NCI-H226 (cell line): ENCODE measurements at regions not wholly inside any gene's neighbourhood (a gene's known extent, or its start where the extent isn't known, plus 50 kb on each side); places are given as distances from the start of the nearest gene placed in this dataset.
"Not testable (repeated sequence)": the region's sequence is repeated elsewhere in the genome, so short reads cannot be mapped to it uniquely, and the experiment has no call there.

Experiments used
- DNase-seq: peaks from one replicate; pipeline ENCODE4 v3.0.0-alpha.2; 2015

DNA sequence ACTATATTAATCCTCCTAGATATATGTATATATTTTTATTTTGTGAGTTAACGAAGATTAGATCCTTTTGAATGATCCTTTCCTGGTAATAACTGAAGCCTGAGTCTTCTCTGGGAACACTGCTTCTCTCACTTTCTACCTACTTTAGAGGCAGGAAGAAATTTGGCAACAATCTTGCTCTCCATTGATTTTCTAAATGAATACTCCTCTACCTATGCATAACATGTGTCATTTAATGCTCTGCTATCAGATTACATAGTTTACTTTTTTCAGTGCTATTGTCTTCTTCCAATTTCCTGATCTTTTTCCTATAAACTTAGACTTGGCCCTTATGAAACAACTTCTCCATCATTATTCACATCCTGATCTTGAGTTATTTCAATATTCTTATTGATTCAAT, 60.4 kb upstream of the PDHA2 start:
- no peak for DNase-seq

DNA sequence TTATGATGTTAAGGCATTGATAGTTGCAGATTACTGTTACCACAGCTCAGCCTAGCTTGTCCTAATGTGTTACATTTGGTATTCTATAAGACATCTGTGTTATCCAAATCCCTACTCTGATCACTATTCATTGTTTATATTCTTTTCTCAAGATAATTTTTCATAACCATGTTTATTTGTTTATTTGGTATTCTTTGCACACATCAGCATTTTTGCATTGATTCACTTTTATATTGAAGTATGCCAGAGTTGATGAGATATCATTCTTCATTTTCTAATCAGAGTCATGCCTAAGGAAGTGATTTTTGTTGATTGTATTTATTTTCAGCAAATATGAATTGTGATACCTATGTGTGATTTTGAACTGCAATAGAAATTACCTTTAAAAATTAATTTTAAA, 61.2 kb upstream of the PDHA2 start:
- DNase-seq: no peak

DNA sequence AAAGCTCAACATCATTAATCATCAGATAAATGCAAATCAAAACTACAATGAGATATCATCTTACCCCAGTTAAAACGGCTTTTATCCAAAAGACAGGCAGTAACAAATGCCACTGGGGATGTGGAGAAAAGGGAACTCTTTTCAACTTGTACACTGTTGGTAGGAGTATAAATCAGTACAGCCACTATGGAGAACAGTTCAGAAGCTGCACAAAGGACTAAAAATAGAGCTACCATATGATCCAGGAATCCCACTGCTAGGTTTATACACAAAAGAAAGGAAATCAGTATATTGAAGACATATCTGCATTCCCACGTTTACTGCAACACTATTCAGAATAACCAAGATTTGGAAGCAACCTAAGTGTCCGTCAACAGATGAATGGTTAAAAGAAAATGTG, 69.3 kb upstream of the PDHA2 start:
- DNase-seq: not testable (repeated sequence)

DNA sequence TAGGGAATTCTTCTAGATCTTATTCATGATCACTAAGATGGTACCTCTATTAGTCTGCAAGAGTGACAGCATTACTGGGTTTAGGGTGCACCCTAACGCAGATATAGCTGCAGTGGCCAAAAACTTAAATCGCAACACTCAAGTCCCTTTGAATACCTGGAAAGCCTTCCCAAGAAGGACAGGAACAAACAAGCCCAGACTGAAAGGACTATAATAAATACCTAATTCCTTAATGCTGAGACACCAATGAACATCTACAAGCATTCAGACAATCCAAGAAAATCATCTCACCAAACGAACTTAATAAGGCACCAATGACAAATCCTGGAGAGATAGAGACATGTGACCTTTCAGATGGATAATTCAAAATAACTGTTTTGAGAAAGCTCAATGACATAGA, 74.9 kb upstream of the PDHA2 start:
- DNase-seq: no peak

DNA sequence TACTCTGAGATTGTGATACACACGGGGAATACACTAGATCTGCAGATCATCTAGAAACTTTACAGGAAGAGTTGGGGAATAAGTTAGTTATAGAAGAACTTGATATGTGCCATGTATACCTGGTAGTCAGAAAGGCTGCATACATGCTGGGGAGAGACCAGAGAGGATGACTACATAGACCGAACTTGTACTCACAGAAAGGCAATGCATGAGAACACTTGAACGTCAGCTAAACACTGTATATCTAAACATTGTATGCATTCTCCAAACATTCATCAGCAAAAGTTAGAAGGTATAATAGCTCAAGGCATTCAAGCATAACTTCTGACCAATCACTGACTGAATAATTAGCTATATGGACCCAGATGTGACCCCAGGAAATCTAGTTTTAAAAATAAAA, 78.0 kb upstream of the PDHA2 start:
- DNase-seq: peak; percentile 7

DNA sequence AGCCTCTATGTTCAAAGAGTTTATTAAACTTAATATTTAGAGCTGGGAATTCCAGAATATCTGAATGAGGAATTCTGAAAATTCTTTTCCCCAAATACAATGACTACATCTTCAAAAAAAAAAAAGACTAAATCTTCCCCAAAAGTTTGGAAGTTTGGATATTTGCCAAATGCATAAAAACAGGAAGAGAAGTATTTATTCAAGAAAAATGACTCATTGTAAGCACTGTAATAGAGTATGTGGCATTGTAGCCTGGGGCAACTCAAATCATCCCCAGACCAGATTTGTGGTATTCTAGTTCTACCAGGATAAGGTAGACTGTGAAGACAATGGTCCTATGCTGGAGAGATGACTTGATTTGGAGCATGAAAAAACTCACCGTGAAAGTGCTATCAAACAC, 78.5 kb upstream of the PDHA2 start:
- DNase-seq: peak; percentile 68

DNA sequence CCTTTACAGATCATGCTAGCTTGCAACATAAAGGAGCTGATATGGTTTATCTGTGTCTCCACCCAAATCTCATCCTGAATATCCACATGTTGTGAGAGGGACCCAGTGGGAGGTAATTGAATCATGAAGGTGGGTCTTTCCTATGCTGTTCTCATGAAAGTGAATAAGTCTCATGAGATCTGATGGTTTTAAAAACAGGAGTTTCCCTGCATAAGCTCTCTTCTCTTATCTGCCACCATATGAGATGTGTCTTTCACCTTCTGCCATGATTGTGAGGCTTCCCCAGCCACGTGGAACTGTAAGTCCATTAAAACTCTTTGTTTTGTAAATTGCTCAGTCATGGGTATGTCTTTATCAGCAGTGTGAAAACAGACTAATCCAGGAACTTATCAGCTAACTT, 79.2 kb upstream of the PDHA2 start:
- DNase-seq: peak; percentile 1

DNA sequence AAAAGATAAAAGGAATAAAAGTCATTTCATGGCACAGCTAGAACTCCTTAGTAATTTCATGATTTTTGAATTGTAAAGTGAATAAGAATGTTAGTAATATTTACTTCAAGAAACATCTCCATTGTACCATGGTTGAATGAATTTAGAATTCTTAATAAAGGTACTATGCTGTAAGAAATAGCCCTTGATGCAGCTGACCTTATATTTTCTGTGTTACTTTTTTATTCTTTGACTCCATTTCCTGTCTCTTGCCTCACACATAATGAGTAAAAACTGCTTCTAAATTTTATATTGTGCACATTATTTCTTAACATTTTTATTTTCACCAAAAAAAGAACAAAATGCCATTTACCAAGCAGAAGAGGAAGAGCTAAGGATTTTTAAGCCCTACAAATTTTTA, 81.9 kb upstream of the PDHA2 start:
- no peak for DNase-seq

DNA sequence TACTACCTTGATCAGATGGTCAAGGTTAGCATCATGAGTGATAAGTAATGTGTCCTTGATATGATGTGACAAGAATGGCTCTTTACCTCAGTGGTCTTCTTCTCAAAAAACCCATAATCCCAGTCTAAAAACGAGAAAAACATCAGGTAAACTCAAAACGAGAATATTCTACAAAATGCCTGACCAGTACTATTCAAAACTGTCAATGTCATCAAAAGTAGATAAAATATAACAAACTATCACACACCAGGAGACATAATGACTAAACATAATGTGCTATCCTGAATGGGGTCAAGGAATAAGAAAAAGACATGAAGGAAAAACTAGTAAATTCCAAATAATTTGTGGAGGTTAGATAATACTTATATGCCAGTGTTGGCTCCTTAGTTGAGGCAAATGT, 85.2 kb upstream of the PDHA2 start:
- DNase-seq: no peak

DNA sequence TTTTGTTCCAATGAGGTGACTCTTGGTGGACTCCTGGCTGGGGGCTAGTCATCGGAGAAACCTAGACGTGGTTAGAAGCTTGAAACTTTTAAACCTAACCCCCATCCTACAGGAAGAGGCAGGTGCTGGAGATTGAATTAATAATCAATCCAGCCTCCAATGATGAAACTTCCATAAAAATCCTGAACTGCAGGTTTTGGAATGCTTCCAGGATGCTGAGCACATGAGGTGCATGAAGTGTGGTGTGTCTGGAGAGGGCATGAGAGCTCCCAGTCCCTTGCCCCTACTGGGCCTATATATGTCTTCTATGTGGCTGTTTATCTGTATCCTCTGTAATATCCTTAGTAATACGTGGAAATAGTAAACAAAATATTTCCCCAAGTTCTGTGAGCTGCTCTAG, 90.7 kb upstream of the PDHA2 start:
- no peak for DNase-seq

DNA sequence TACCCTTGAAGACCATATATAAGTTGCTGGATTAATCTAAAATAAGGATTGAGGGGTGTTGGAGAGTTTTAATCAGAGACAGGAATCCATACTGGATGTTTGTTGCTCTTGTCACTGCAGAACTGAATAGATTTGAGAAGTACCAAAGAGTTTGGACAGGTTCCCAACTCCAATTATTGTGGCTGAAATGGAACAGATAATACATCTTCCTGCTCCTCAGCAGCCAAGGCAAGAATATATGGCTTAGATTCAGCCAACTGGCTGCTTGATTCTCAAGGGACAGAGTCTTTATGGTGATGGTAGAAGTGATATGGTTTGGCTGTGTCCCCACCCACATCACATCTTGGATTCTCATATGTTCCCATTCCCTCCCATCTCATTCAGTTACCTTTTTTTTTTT, 97.0 kb upstream of the PDHA2 start:
- no peak for DNase-seq

DNA sequence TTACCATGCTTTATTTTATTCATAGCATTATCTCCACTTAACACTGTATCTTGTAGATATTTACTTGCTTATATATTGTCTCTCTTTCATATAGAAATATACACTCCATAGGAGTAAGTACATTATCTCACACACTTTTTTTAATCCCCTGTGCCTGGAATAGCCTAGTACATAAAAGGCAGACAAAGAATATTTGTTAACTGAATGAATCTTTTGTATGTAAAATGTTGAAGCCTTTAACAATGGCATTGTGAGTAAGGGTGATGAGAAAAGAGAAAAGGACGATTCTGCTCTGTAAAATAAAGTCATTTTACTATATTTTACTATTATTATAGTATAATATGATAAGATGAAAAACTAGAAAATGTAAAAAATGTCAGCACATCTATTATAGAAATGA, 97.7 kb upstream of the PDHA2 start:
- no peak for DNase-seq

DNA sequence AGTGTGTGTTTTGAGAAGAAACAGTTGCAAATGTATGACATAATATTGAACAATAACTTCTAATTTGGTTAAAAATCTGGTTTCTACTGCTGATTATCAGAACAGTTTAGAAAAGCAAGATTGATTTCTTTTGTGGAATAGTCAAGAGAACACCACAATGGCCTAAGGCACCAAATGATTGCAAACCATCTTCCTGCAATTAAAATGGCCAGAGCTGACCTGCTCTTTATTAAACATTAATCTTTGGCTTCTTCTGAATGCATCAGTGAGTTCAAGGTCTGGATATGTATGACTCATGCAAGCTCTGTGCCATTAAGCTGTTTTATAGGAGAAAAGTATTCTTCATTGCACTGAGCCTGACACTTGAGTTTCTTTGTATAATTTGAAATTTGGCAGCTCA, 107.8 kb upstream of the PDHA2 start:
- DNase-seq: peak; percentile 50

DNA sequence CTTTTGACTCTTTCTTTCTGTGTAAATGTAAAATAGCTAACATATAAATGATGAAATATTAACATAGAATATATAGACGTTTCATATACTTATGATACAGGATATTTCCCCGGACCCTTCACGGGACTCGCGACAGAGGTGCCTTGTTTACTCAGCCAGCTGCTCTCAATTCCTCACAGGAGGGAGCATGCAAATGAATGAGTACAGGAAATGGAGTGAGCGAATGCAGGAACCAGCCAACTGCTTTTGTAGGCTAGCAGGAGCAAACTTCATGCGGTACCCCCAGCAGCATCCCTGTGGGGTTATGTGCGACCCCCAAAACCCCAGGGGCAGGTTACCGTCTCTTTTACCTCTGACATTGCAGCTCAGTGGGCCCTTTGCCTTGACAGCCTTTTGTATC, 110.3 kb upstream of the PDHA2 start:
- DNase-seq: no peak

DNA sequence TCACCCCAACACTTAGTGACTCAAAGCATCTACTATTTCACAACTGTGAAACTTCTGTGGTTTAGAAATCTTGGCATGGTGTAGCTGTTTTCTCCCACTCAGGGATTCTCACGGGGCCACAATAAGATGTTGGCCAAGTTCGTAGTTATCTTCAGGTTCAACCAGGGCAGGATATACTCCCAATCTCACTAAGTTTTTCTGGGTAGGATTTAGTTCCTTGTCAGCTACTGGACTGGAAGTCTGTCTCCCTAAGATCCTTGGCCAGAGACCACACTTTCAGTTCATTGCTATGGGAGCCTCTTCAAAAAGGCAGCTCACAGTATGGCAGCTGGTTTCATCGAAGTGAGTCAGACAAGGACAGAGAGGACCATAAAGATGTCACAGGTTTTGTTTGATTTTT, 111.7 kb upstream of the PDHA2 start:
- DNase-seq: peak; percentile 85

DNA sequence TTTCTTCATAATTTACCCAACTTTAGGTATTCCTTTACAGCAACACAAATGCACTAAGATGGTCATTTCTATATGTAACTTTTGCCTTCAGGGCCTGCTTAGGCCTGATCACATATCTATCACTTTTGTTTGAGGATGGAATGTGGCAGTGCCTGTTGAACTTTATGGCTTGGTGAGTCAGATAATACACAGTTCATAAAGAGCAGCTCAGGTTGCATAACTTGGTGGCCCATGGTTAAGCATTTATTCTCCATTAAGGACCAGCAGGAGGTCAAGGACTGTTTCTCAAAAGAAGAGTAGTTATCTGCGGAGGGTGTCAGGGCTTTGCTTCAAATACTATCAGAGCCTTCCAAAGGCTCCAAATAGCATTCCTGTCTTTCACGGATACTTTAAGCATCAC, 124.1 kb upstream of the PDHA2 start:
- DNase-seq: no peak

DNA sequence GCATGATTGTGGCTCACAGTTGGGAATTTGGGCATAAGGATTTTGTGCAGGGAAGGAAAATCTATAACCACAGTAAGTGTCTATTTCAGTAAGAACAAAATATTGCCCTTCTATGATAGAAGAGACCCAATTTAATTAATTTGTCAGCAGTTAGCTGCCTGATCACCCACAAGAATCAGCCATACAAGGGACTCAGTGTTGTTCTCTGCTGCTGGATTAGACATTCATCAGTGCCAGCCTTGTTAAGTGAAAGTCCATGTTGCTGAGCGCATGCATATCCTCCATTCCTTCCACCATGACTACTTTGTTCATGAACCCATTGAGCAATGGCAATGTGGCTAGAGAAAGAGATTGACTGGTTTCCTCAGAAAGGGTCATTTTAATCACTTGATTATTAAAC, 125.3 kb upstream of the PDHA2 start:
- no peak for DNase-seq

DNA sequence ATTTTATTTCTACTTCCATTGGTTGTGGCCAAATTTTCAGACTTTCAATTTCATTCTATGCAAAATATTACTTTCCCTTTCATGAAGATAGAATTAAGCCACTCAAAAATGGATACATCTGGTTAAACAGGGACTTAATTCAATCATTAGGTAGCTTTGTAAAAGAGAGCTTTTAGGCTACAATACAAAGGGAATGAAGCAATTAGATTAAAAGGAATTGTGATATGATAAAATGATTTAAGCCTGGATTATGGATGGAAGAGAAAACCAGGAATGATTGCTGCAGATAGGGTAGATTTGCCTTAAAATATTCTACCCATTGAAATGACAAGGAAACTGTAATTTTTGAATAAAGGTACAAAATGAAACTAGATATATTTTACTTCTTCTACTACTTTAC, 134.6 kb upstream of the PDHA2 start:
- no peak for DNase-seq

DNA sequence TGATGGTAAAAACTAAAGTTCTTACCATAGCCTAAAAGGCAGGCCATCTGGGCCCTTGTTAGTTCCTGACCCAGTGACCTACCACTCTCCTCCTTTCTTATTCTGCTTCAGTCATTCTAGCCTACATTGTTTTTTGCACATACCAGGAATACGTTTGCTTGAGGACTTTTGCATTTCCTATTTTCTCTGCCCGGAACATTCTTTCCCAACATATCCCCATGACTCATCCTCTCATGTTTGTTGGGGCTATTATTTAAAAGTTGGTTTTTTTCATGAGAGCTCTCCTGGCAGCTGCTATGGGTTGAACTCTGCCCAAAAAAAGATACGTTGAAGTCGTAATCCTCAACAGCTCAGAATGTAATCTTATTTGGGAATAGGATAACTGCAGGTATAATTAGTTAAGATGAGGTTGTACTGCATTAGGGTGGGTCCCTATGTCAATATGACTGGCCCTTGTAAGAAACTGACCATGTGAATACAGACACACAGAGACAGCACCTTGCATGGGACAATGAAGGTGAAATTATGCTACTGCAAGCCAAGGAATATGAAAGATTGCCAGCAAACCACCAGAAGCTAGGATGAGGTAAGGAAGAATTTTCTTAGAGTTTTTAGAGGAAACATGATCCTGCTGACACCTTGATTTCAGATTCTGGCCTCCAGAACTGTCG, 138.3 kb upstream of the PDHA2 start:
- DNase-seq: peak; percentile 57

DNA sequence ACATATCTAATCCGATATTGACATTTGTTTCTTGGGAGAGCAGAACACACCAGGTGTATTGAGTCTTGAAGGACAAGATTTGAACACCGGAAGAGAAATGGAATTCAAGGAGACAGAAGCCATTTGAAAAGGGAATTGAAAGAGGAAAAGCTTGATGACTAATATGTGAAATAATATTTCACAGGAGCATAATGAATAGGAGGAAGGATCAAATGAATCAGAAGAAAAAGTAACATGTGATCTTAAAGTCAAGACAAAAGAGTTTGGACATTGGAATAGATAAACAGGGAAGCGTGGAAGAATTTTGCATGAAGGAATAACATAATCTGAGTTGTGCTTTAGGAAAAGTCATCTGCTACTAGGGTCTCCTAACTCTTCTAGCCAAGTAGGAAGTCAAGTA, 145.5 kb upstream of the PDHA2 start:
- DNase-seq: no peak

DNA sequence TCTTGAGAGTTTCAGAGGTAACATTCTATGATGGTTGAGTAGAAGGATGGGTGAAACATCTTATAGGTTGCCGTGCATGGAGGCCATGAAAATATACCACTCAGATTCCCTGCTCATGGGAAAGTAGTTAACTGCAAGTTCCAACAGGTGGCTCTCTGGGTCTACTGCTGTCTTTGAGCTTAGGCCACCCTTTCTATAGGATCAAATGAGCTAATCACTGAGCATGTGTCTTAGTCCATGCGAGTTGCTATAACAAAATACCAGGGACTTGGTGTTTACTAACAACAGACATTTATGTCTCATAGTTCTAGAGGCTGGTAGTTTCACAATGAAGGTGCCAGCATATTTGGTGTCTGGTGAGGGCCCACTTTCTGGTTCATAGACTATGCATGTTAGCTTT, 144.8 kb upstream of the UNC5C start:
- peak; percentile 23 for DNase-seq

DNA sequence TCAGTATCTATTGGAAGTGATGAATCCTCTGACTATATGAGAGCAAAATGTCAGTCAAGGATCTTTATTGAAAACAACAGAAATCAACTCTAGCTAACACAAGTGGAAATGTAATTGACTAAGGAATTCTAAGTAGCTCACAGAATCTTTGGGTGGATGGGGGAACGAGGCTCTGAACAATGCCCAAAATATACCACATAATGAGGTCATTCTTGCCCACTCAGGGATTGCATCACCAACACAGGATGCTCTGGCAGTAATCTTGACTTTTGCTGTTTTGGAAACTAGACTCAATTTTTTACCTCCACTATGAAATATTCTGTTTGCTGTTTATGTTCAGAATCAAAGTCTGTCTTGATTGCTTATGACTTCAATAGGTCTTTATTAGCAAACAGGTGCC, 127.4 kb upstream of the UNC5C start:
- DNase-seq: peak; percentile 50

DNA sequence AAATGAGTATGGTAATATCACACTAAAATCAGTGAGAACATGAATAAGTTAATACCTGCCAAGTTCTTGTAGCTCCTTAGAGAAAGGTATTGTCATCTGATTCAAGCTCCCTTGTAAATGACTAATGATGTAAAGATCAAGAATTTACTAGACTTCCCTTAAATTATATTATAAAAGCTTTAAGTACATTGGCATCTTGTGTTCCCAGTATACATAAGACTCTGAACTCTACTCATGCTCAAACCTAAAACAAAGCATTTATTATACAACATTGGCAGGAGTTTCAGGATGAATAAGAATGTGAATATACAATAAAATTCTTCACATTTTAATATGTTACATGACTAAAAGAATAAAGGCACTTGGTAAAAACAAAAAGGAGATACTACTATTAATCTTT, 126.8 kb upstream of the UNC5C start:
- no peak for DNase-seq

DNA sequence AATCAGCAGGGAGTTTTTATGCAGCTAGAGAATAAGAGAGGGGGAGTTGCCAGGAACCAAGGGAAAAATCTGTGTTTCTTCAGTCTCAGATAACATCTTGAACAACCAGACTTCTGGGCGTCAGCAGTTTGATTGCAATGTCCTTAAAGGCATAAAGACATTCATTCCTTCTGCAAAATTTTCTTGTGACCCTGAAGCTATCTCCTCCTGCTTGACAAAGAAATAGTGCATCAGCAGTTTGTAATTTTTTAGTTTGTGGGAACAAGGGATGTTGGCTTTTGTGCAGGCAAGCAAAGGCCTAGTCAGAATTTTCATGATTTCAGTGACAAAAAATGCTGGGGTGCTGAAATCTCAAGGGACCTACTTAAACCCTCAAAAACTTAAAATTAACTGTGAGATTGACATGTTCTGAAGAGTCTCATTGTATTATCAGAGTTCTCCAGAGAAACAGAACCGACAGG, 125.8 kb upstream of the UNC5C start:
- no peak for DNase-seq

DNA sequence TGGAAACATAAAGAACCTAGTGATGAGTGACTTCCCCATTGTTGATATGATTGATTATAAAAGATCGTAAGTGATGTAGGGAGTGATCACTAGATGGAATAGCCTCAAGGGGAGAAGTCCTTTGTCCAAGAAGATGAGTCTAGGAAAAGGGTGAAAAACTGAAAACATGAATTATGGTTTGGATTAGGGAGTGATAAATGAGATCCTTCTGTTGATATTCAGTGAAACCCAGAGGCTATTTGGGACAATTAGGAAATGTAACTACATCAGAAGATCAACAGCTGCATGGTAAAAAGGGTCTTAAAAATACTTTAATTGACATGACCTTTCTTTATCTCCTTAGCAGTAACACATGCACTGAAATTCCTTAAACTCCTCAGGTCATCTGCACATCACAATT, 124.0 kb upstream of the UNC5C start:
- no peak for DNase-seq

DNA sequence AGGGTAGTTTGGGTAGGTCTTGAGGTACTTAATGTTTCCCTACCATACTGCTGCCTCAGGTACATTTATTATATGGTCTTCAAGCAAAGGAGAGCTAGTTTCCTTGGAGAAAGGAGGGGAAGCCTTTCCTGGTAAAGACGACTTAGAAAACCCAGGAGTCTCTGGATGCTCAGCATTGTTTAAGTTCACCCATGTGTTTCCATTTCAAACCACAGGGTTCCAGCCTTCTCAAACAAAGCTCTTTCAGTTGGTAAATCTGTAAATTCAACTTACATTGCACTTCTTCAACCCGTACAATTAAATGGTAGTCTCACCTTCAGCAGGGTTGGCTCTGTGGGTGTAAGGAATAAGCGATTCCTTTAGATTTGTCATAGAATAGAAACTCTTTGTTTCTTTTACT, 111.9 kb upstream of the UNC5C start:
- DNase-seq: no peak
